ENCODE measurements at regions not wholly inside any gene's neighbourhood (a gene's known extent, or its start where the extent isn't known, plus 50 kb on each side); places are given as distances from the start of the nearest gene placed in this dataset.
"Not testable (repeated sequence)": the region's sequence is repeated elsewhere in the genome, so short reads cannot be mapped to it uniquely, and the experiment has no call there.

- DNase-seq (ENCODE audit: low read depth), result no peak
Observed at GRCh38 chr2:120628248-120628647, 107.4 kb upstream of the GLI2 start.

- DNase-seq (ENCODE audit: low read depth), result no peak
Observed at GRCh38 chr2:120629241-120629895, 106.3 kb upstream of the GLI2 start.

GRCh38 chr2:120630031-120630701, 105.5 kb upstream of the GLI2 start:
- DNase-seq (ENCODE audit: low read depth), result no peak

GRCh38 chr2:120631236-120631635, 104.4 kb upstream of the GLI2 start:
- no peak for DNase-seq (ENCODE audit: low read depth)

- DNase-seq (ENCODE audit: low read depth), result no peak
Observed at GRCh38 chr2:120631724-120632123, 103.9 kb upstream of the GLI2 start.

GRCh38 chr2:120632796-120633646, 102.6 kb upstream of the GLI2 start:
- DNase-seq (ENCODE audit: low read depth), result no peak

- no peak for DNase-seq (ENCODE audit: low read depth)
Observed at GRCh38 chr2:120634533-120634932, 101.1 kb upstream of the GLI2 start.

- no peak for DNase-seq (ENCODE audit: low read depth)
Observed at GRCh38 chr2:120635146-120635545, 100.5 kb upstream of the GLI2 start.

GRCh38 chr2:120637847-120638246, 97.8 kb upstream of the GLI2 start:
- DNase-seq (ENCODE audit: low read depth), result no peak

- no peak for DNase-seq (ENCODE audit: low read depth)
Observed at GRCh38 chr2:120638450-120638849, 97.2 kb upstream of the GLI2 start.

- DNase-seq (ENCODE audit: low read depth), result no peak
Observed at GRCh38 chr2:120641366-120641771, 94.3 kb upstream of the GLI2 start.

- no peak for DNase-seq (ENCODE audit: low read depth)
Observed at GRCh38 chr2:120642646-120643045, 93.0 kb upstream of the GLI2 start.

- DNase-seq (ENCODE audit: low read depth), result no peak
Observed at GRCh38 chr2:120646994-120647393, 88.7 kb upstream of the GLI2 start.

- no peak for DNase-seq (ENCODE audit: low read depth)
Observed at GRCh38 chr2:120647487-120647886, 88.2 kb upstream of the GLI2 start.

- not testable (repeated sequence) for DNase-seq (ENCODE audit: low read depth)
Observed at GRCh38 chr2:120649381-120649780, 86.3 kb upstream of the GLI2 start.

- no peak for DNase-seq (ENCODE audit: low read depth)
Observed at GRCh38 chr2:120650022-120650644, 85.5 kb upstream of the GLI2 start.

- no peak for DNase-seq (ENCODE audit: low read depth)
Observed at GRCh38 chr2:120651818-120652217, 83.8 kb upstream of the GLI2 start.

GRCh38 chr2:120653046-120653445, 82.6 kb upstream of the GLI2 start:
- no peak for DNase-seq (ENCODE audit: low read depth)

GRCh38 chr2:120653871-120654270, 81.8 kb upstream of the GLI2 start:
- no peak for DNase-seq (ENCODE audit: low read depth)

- no peak for DNase-seq (ENCODE audit: low read depth)
Observed at GRCh38 chr2:120654381-120655134, 81.1 kb upstream of the GLI2 start.

GRCh38 chr2:120656273-120656950, 79.3 kb upstream of the GLI2 start:
- DNase-seq (ENCODE audit: low read depth), result no peak

Measured in stimulated activated CD8-positive, alpha-beta memory T cell treated with anti-CD3 and anti-CD28 coated beads, Interleukin-7, amount 100 ng/mL, for 24 hours (primary cell).